Lower leg skin (tissue), 4 donors: ENCODE measurements at regions not wholly inside any gene's neighbourhood (a gene's known extent, or its start where the extent isn't known, plus 50 kb on each side); places are given as distances from the start of the nearest gene placed in this dataset.
"Not testable (repeated sequence)": the region's sequence is repeated elsewhere in the genome, so short reads cannot be mapped to it uniquely, and the experiment has no call there.

ENCODE experiments used
- DNase-seq, 2 donors: peaks; one replicate each; pipeline ENCODE4 v3.0.0-alpha.2; 2019; ENCODE audit warnings: low spot score in 2 of 2
- H3K4me3 ChIP-seq: fragments of 200-600 bp; sonication (generic); 2 replicates; pipeline ENCODE4 v1.5.1; 2017; ENCODE audit warnings: mild to moderate bottlenecking, low read depth; ENCODE audit not compliant: poor library complexity, severe bottlenecking
- POLR2A ChIP-seq, 2 donors: fragments of 450-650 bp; IDR thresholded peaks; one replicate each; pipeline ENCODE4 v1.6.1; 2016 to 2017; ENCODE audit warnings: antibody characterized with exemption in 2 of 2, mild to moderate bottlenecking in 1 of 2, moderate library complexity in 1 of 2
- WGBS, 2 donors: methylation state at CpG; one replicate each; pipeline ENCODE4 v1.1.5; 2018; 5-methylcytosine and 5-hydroxymethylcytosine counted together
- intact Hi-C: fragments of 100-400 bp; cut with DNase I; formaldehyde crosslinking; loops from one replicate; pipeline ENCODE4 v1.15.0; 2023; ENCODE audit warnings: low total_unique reads
- TF ChIP-seq, protein P1 (sequence below), 3 donors: fragments of 450-650 bp; IDR thresholded peaks; one replicate each; pipeline ENCODE4 v1.5.1; 2016; ENCODE audit warnings: antibody characterized with exemption in 3 of 3, mild to moderate bottlenecking in 3 of 3, moderate library complexity in 2 of 3

GRCh38 chr11:97905101-97905500 is 1115.6 kb upstream of the CNTN5 start:
- TF ChIP-seq POLR2A (IDR thresholded peaks at IDR 0.05) = no peak
- TF ChIP-seq, protein P1, sequence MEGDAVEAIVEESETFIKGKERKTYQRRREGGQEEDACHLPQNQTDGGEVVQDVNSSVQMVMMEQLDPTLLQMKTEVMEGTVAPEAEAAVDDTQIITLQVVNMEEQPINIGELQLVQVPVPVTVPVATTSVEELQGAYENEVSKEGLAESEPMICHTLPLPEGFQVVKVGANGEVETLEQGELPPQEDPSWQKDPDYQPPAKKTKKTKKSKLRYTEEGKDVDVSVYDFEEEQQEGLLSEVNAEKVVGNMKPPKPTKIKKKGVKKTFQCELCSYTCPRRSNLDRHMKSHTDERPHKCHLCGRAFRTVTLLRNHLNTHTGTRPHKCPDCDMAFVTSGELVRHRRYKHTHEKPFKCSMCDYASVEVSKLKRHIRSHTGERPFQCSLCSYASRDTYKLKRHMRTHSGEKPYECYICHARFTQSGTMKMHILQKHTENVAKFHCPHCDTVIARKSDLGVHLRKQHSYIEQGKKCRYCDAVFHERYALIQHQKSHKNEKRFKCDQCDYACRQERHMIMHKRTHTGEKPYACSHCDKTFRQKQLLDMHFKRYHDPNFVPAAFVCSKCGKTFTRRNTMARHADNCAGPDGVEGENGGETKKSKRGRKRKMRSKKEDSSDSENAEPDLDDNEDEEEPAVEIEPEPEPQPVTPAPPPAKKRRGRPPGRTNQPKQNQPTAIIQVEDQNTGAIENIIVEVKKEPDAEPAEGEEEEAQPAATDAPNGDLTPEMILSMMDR (IDR thresholded peaks at IDR 0.05) = no peak
- DNase-seq = no peak
- H3K4me3 ChIP-seq = no peak overlapping the region
- intact Hi-C loops = no loop called here

GRCh38 chr11:97905671-97906070 is 1115.1 kb upstream of the CNTN5 start:
- TF ChIP-seq, protein P1 (IDR thresholded peaks at IDR 0.05) = no peak
- no peak for TF ChIP-seq POLR2A (IDR thresholded peaks at IDR 0.05)
- DNase-seq = no peak
- intact Hi-C loops = no loop called here
- no peak overlapping the region for H3K4me3 ChIP-seq
- 85 to 88% methylated on average over 1 of the region's 1 CpG for WGBS, 2 donors

DNA sequence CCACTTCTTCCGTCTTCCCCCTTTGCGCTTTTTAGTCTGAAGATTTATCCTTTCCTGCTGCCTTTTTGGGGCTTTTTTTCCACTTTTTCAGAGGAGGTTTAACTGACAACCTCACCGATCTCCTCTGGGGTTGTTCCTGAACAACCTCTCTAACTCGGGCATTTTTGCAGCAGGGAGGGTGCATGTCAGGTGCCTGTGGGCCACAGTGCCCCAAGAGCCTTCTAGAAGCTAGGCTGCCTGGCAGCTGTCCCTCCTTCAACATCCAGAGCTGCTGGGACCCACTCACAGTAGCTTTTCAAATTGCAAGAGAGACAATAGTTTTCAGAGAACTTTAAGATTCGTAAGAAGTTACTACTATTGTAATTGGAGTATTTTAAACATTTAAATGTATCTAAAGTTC is 1112.4 kb upstream of the CNTN5 start:
- H3K4me3 ChIP-seq = no peak overlapping the region
- DNase-seq = no peak
- intact Hi-C loops = no loop called here
- TF ChIP-seq, protein P1 (IDR thresholded peaks at IDR 0.05) = no peak
- TF ChIP-seq POLR2A (IDR thresholded peaks at IDR 0.05) = no peak
- WGBS, 2 donors = 73 to 82% methylated on average over 5 of the region's 5 CpGs

DNA sequence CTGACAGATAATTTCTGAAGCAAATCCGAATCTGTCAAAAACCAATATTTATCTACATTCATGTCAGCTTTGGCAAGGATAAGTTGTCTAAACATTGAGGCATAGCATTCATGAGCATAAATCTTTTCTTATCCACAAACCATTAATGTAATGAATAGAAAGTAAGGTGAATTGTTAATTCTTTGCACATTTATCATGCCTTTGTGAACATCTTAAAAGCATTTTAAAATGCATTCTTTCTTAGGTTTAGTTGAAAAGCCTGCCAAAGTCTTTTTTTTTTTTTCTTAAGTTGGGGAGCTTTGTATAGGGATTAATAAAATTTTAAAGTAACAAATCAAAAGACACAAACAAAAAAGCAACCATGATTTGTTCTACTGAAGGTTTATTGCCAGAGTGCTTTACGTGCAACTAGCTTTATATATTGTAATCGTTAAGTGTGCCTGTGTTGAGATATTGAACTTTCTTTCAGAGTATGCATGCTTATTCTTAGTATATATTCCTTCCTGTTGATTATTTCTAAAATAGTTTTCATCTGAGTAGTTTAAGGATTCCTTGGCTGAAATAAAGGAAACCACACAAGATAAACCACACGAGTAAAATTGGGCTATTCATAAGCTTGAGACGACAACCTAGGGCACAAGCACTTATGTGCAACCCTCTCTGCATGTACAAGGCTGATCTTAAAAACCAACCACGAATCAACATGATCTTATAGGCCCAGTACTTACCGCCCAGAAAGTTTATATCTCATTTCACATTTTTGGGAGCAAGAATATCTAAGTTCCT is 1110.9 kb upstream of the CNTN5 start:
- TF ChIP-seq, protein P1 (IDR thresholded peaks at IDR 0.05) = no peak
- no peak for TF ChIP-seq POLR2A (IDR thresholded peaks at IDR 0.05)
- intact Hi-C loops = no loop called here
- no peak overlapping the region for H3K4me3 ChIP-seq
- no peak for DNase-seq
- WGBS, 2 donors = 57 to 63% methylated on average over 7 of the region's 7 CpGs

DNA sequence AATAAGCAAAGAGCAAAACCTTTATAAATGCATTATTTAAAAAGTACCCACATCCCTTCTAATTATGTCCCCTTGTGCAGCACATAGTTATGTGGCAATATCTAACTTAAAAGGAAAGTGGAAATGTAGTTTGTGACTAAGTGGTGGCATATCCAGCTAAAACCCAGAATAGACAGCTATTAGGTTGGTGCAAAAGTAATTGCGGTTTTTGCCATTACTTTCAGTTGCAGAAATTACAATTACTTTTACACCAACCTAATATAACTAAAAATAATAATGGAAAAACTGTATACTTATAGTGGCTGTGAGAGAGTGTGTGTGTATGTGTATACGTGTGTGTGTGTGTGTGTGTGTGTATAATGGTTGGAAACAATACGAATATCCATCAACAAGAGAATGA is 1108.1 kb upstream of the CNTN5 start:
- DNase-seq = no peak
- H3K4me3 ChIP-seq = no peak overlapping the region
- intact Hi-C loops = no loop called here
- TF ChIP-seq, protein P1 (IDR thresholded peaks at IDR 0.05) = no peak
- TF ChIP-seq POLR2A (IDR thresholded peaks at IDR 0.05) = no peak
- WGBS, 2 donors = 74 to 89% methylated on average over 3 of the region's 3 CpGs

DNA sequence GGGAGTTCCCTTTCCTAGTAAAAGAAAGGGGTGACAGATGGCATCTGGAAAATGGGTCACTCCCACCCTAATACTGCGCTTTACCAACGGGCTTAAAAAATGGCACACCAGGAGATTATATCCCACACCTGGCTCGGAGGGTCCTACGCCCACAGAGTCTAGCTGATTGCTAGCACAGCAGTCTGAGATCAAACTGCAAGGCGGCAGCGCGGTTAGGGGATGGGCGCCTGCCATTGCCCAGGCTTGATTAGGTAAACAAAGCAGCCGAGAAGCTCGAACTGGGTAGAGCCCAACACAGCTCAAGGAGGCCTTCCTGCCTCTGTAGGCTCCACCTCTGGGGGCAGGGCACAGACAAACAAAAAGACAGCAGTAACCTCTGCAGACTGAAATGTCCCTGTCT is 1097.8 kb upstream of the CNTN5 start:
- 90 to 99% methylated on average over 10 of the region's 10 CpGs for WGBS, 2 donors
- H3K4me3 ChIP-seq, DNase-seq, intact Hi-C loops: not testable (repeated sequence)
